Endothelial cell of umbilical vein (primary cell): ENCODE measurements at regions not wholly inside any gene's neighbourhood (a gene's known extent, or its start where the extent isn't known, plus 50 kb on each side); places are given as distances from the start of the nearest gene placed in this dataset.

Source experiments
- BruUV-seq: library from RNA; stranded (reverse); fragments of 400-500 nt; replicated peaks from 2 replicates; lab custom pipeline; 2021; lab: Mats Ljungman, UMichigan
- CTCF ChIA-PET: fragments of 300-600, 350-600 bp; sonication (Branson Sonifier 250); formaldehyde crosslinking; loops from one replicate; lab custom pipeline; 2021; ENCODE audit warnings: antibody characterized with exemption, inconsistent platforms; lab: Charles Lee
- POLR2A ChIA-PET: fragments of 300-600, 350-600 bp; sonication (Branson Sonifier 250); formaldehyde crosslinking; loops from one replicate; lab custom pipeline; 2021; ENCODE audit warnings: antibody characterized with exemption, inconsistent platforms; lab: Charles Lee
- DNase-seq: peaks from one replicate; pipeline ENCODE4 v3.0.0-alpha.2; 2011; ENCODE audit warnings: low read depth, low spot score
- FAIRE-seq: peaks from 2 replicates; lab custom pipeline; 2011; peaks lifted over from hg19 to GRCh38; lab: Jason Lieb, UNC
- H2AFZ ChIP-seq: 2 replicates; pipeline ENCODE4 v1.6.0; 2012; ENCODE audit warnings: low read depth, low read length, control low read depth, inconsistent platforms
- H3K27ac ChIP-seq: 2 replicates; pipeline ENCODE4 v1.5.1; 2011; ENCODE audit warnings: low read depth, mild to moderate bottlenecking, control low read depth, low read length, moderate library complexity; ENCODE audit not compliant: insufficient read depth
- H3K27me3 ChIP-seq, 2 experiments: 2 replicates each; pipeline versions ENCODE4 v1.6.0 to v1.6.1; 2011; ENCODE audit warnings: low read length in 2 of 2, mixed read lengths in 1 of 2; ENCODE audit not compliant: control insufficient read depth in 2 of 2, insufficient read depth in 2 of 2
- H3K36me3 ChIP-seq, 2 experiments: 2 replicates in 1 of 2; 3 replicates in 1 of 2; pipeline ENCODE4 v1.5.1; 2011; ENCODE audit warnings: low read length in 2 of 2, mild to moderate bottlenecking in 1 of 2, moderate library complexity in 1 of 2; ENCODE audit not compliant: control insufficient read depth in 2 of 2, insufficient read depth in 2 of 2; ENCODE audit errors: extremely low read depth in 1 of 2
- H3K4me1 ChIP-seq: 3 replicates; pipeline ENCODE4 v1.5.1; 2011; ENCODE audit warnings: mild to moderate bottlenecking, low read length; ENCODE audit not compliant: control insufficient read depth, insufficient read depth; ENCODE audit errors: extremely low read depth
- H3K4me2 ChIP-seq: 2 replicates; pipeline ENCODE4 v1.6.1; 2011; ENCODE audit warnings: low read length, control low read depth, mixed read lengths; ENCODE audit not compliant: insufficient read depth
- H3K4me3 ChIP-seq, 3 experiments: fragments of 200-600 bp in 1 of 3; sonication (generic), shearing (Covaris generic) in 1 of 3; replicated peaks in 1 of 3; 2 replicates each; pipeline ENCODE4 v1.5.1; 2011 to 2016; ENCODE audit warnings: control low read depth in 3 of 3, low read length in 3 of 3, mild to moderate bottlenecking in 2 of 3, inconsistent platforms in 1 of 3, low read depth in 1 of 3, moderate library complexity in 1 of 3; ENCODE audit not compliant: insufficient read depth in 1 of 3
- H3K79me2 ChIP-seq: 2 replicates; pipeline ENCODE4 v1.6.0; 2012; ENCODE audit warnings: low read length, inconsistent platforms; ENCODE audit not compliant: control insufficient read depth, insufficient read depth
- H3K9ac ChIP-seq: replicated peaks from 2 replicates; pipeline ENCODE3; 2011; ENCODE audit warnings: low read length, control low read depth; ENCODE audit not compliant: insufficient read depth; ENCODE audit errors: extremely low read depth
- H3K9me1 ChIP-seq: replicated peaks from 3 replicates; pipeline ENCODE4 v1.6.0; 2011; ENCODE audit warnings: mild to moderate bottlenecking, low read length; ENCODE audit not compliant: control insufficient read depth, insufficient read depth; ENCODE audit errors: extremely low read depth
- H3K9me3 ChIP-seq: replicated peaks from 2 replicates; pipeline ENCODE4 v1.5.1; 2012; ENCODE audit warnings: low read length, inconsistent platforms; ENCODE audit not compliant: control insufficient read depth, insufficient read depth
- H4K20me1 ChIP-seq: replicated peaks from 2 replicates; pipeline ENCODE3; 2011; ENCODE audit warnings: mild to moderate bottlenecking, low read length; ENCODE audit not compliant: control insufficient read depth, insufficient read depth; ENCODE audit errors: extremely low read depth
- CTCF ChIP-seq, 2 donors: IDR thresholded peaks; 1 replicate in 1 of 2; 2 replicates in 1 of 2; pipeline ENCODE4 v1.5.1; 2011; ENCODE audit warnings: low read length in 2 of 2, mild to moderate bottlenecking in 2 of 2, moderate library complexity in 2 of 2, control low read depth in 1 of 2, inconsistent platforms in 1 of 2, low read depth in 1 of 2; ENCODE audit not compliant: insufficient read depth in 1 of 2; ENCODE audit errors: extremely low read depth in 1 of 2
- EZH2 ChIP-seq: IDR thresholded peaks from 2 replicates; pipeline ENCODE4 v1.6.1; 2012; ENCODE audit warnings: borderline replicate concordance, low read depth, mild to moderate bottlenecking, moderate library complexity, low read length, inconsistent platforms; ENCODE audit not compliant: severe bottlenecking
- FOS ChIP-seq: IDR thresholded peaks from 2 replicates; pipeline ENCODE4 v1.6.1; 2011; ENCODE audit warnings: mild to moderate bottlenecking, low read length, moderate library complexity, borderline replicate concordance; ENCODE audit not compliant: insufficient read depth
- GATA2 ChIP-seq: IDR thresholded peaks from 2 replicates; pipeline ENCODE4 v1.7.0; 2011; ENCODE audit warnings: low read depth, mild to moderate bottlenecking, moderate library complexity, mixed read lengths, low read length; ENCODE audit not compliant: insufficient read length, insufficient read depth
- JUN ChIP-seq: IDR thresholded peaks from 2 replicates; pipeline ENCODE4 v1.6.1; 2011; ENCODE audit warnings: borderline replicate concordance, low read depth; ENCODE audit not compliant: insufficient read length, insufficient read depth
- MAX ChIP-seq: IDR thresholded peaks from 2 replicates; pipeline ENCODE4 v1.6.1; 2011; ENCODE audit not compliant: insufficient read depth, insufficient read length
- MYC ChIP-seq: IDR thresholded peaks from one replicate; pipeline ENCODE4 v1.6.1; 2011; ENCODE audit warnings: mild to moderate bottlenecking, low read depth, low read length
- POLR2A ChIP-seq: IDR thresholded peaks from 2 replicates; pipeline ENCODE4 v1.6.1; 2012; ENCODE audit warnings: low read depth, mild to moderate bottlenecking, control low read depth, low read length
- POLR2AphosphoS5 ChIP-seq: IDR thresholded peaks from 2 replicates; pipeline ENCODE4 v1.6.1; 2012; ENCODE audit warnings: low read depth, mild to moderate bottlenecking, control low read depth, low read length, moderate library complexity; ENCODE audit not compliant: insufficient read depth
- dilution Hi-C: fragments of 300-500 bp; cut with MboI; formaldehyde crosslinking; loops from one replicate; pipeline ENCODE4 v1.15.0; 2019; ENCODE audit warnings: low sequenced_read_pairs; ENCODE audit not compliant: extremely low pct_ligation_motif_present
- intact Hi-C: fragments of 100-400 bp; cut with micrococcal nuclease; formaldehyde crosslinking; loops from one replicate; pipeline ENCODE4 v1.10.0; 2022

- H3K9me1 ChIP-seq: no peaks in the 10 kb centered on the region
- CTCF ChIA-PET: interaction anchor here (1.0 to 2.0 kb wide), 2 partner anchors 64 to 244 kb away, joined by 3 to 4 read pairs; partner anchors contain the start of gene FHIP2A
These were observed 52.6 kb upstream of the TRUB1 start for GRCh38 chr10:114885443-114885842.

More at GRCh38 chr10:114885443-114885842, 52.6 kb upstream of the TRUB1 start:
- no TSS peak for BruUV-seq
- FAIRE-seq (no peak), DNase-seq (no peak)
- dilution Hi-C loops (no loop called here), intact Hi-C loops (no loop called here)
- Histone ChIP-seq H3K79me2 (no peaks in the 10 kb centered on the region), H3K4me3 (no peak overlapping the region), H4K20me1 (no peaks in the 10 kb centered on the region), H3K4me2 (no peak overlapping the region), H3K4me1 (no peaks in the 10 kb centered on the region), H3K36me3 (no peaks in the 10 kb centered on the region), H3K27ac (no peak overlapping the region), H3K9ac (no peak overlapping the region), H3K9me3 (no peaks in the 10 kb centered on the region), H3K27me3 (peaks cover 0 to 2% of the 10 kb centered on the region in 2 experiments), H2AFZ (no peak overlapping the region)
- TF ChIP-seq POLR2A: no peak
- TF ChIP-seq CTCF (IDR thresholded peaks at IDR 0.05; ENCODE audit: extremely low read depth in 1 of 2, insufficient read depth in 1 of 2, low read depth in 1 of 2, low read length in 2 of 2): no peak
- TF ChIP-seq MAX: no peak
- no peak for TF ChIP-seq EZH2
- no peak for TF ChIP-seq GATA2
- TF ChIP-seq FOS: no peak
- TF ChIP-seq POLR2AphosphoS5: no peak
- no peak for TF ChIP-seq MYC
- TF ChIP-seq JUN: no peak
- POLR2A ChIA-PET: no interaction called here
